Psoas muscle (tissue), 7 donors: ENCODE measurements at regions not wholly inside any gene's neighbourhood (a gene's known extent, or its start where the extent isn't known, plus 50 kb on each side); places are given as distances from the start of the nearest gene placed in this dataset.

Experiments used
- ATAC-seq, 4 donors: fragments of 200-7000 bp; cut with Tn5 transposase; one replicate each; pipeline ENCODE4 v1.9.1; 2020; ENCODE audit warnings: moderate library complexity in 3 of 4, mild to moderate bottlenecking in 2 of 4
- DNase-seq, 2 donors: peaks; one replicate each; pipeline ENCODE4 v3.0.0-alpha.2; 2020
- H3K27ac ChIP-seq: fragments of 200-600 bp; one replicate; pipeline ENCODE4 v1.8.0; 2022
- H3K27me3 ChIP-seq, 3 donors: fragments of 200-600 bp in 1 of 3; one replicate each; pipeline versions ENCODE4 v1.6.1 to v1.8.0; 2013 to 2022; ENCODE audit warnings: low read length in 2 of 3, mild to moderate bottlenecking in 2 of 3, moderate library complexity in 1 of 3; ENCODE audit not compliant: insufficient read depth in 3 of 3
- H3K36me3 ChIP-seq, 2 donors: fragments of 200-600 bp in 1 of 2; one replicate each; pipeline versions ENCODE4 v1.6.1 to v1.8.0; 2013 to 2022; ENCODE audit warnings: low read depth in 1 of 2, mild to moderate bottlenecking in 1 of 2, moderate library complexity in 1 of 2; ENCODE audit not compliant: insufficient read depth in 1 of 2
- H3K4me1 ChIP-seq: fragments of 200-600 bp; one replicate; pipeline ENCODE4 v1.8.0; 2022
- H3K4me3 ChIP-seq: fragments of 200-600 bp; one replicate; pipeline ENCODE4 v1.8.0; 2022; ENCODE audit warnings: mild to moderate bottlenecking
- H3K9me3 ChIP-seq: fragments of 200-600 bp; one replicate; pipeline ENCODE4 v1.8.0; 2022
- CTCF ChIP-seq: fragments of 200-600 bp; IDR thresholded peaks from one replicate; pipeline ENCODE4 v1.8.0; 2022; ENCODE audit warnings: antibody characterized with exemption
- WGBS, 3 donors: extraction: QIAGEN DNeasy Blood & Tissue Kit; methylation state at CpG; one replicate each; pipeline versions ENCODE4 v1.1.6 to v1.1.7; 2013; 5-methylcytosine and 5-hydroxymethylcytosine counted together
- intact Hi-C, 2 donors: fragments of 100-400 bp; cut with DNase I; formaldehyde crosslinking; loops; one replicate each; pipeline versions ENCODE4 v1.11.0 to v1.14.2; 2022
- donor health status: healthy with polysubstance abuse.
- donor health status: DM: no; HTN: no; CAD: no; lungs with moderate emphysema.
- donor health status: Bipolar disorder and iron deficiency.
- donor health status: healthy.
- donor health status: DM: yes; HTN: yes; CAD: no.
- donor health status: DM: no; HTN: no; CAD: no.
- donor health status: DM: yes; HTN: yes; CAD: no.

- WGBS, 3 donors = 86 to 95% (median 91%) methylated on average over 2 of the region's 2 CpGs
- Histone ChIP-seq H3K4me3 (no peak overlapping the region), H3K36me3 (no peaks in the 10 kb centered on the region), H3K27me3 (no peaks in the 10 kb centered on the region), H3K27ac (no peak overlapping the region), H3K4me1 (no peaks in the 10 kb centered on the region), H3K9me3 (no peaks in the 10 kb centered on the region)
- TF ChIP-seq CTCF = no peak
- ATAC-seq (no peak), DNase-seq (no peak)
- intact Hi-C loops = no loop called here
Observed at GRCh38 chr12:28065374-28065773, 92.8 kb upstream of the PTHLH start.

DNA sequence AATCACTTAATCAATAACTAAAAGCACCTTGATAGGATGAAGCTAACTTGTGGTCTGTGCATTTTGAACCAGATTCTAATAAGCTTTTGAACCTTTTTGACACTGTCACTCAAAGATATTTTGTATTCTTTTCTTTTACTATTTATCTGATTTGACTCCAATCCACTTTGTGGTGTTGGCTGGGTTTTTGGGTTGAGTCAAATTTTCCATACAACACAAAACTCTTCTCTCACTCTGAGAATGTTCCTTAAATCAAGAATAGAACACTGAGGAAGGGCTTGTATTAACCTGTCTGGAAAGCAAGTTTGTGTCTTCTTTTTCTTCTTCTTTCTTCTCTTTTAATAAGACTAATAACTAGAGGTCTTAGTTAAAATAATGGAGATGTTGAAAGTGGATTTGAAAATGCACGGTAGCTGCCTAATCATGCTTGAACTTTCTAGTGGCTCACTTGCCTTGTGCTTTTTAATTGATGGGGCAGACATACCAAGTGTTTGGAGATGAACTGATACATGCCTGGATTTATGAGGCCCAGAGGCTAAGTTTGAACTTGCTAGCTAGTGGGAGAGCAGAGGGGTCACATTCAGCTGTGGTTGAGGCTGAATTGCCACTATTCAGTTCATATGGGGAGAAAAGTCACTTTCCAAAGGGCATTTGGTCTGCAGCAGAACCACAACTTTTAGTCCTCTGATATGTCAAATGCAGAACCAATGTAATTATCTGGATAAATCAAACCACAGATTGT, 93.5 kb upstream of the PTHLH start:
- intact Hi-C loops = no loop called here
- WGBS, 3 donors = 46 to 71% (median 58%) methylated on average over 1 of the region's 1 CpG
- TF ChIP-seq CTCF = no peak
- H3K36me3 ChIP-seq = no peaks in the 10 kb centered on the region
- no peak overlapping the region for H3K27ac ChIP-seq
- DNase-seq = no peak
- H3K4me3 ChIP-seq = no peak overlapping the region
- no peak for ATAC-seq
- no peaks in the 10 kb centered on the region for H3K9me3 ChIP-seq
- no peaks in the 10 kb centered on the region for H3K4me1 ChIP-seq
- no peaks in the 10 kb centered on the region for H3K27me3 ChIP-seq

- ATAC-seq (no peak), DNase-seq (no peak)
- intact Hi-C loops = no loop called here
- Histone ChIP-seq H3K27ac (no peak overlapping the region), H3K4me1 (no peaks in the 10 kb centered on the region), H3K36me3 (no peaks in the 10 kb centered on the region), H3K9me3 (no peaks in the 10 kb centered on the region), H3K27me3 (no peaks in the 10 kb centered on the region), H3K4me3 (no peak overlapping the region)
- TF ChIP-seq CTCF = no peak
- 91 to 97% (median 96%) methylated on average over 1 of the region's 1 CpG for WGBS, 3 donors
Observed at GRCh38 chr12:28066879-28067278, 94.3 kb upstream of the PTHLH start.

DNA sequence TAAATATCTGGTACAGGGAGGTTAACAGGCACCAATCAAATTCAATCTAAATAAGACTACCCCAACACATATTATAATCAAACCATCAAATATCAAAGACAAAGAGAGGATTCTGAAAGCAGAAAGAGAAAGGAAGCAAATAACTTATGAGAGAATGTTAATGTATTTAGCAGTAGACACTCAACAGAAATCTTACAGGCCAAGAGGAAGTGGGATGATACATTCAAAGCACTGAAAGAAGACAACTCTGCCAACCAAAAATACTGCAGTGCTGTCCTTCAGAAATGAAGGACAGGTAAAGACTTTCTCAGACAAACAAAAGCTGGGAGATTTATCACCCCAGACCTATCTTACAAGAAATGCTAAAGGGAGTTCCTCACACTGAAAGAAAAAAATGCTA, 95.9 kb upstream of the PTHLH start:
- DNase-seq = no peak
- Histone ChIP-seq H3K4me3 (no peak overlapping the region), H3K36me3 (no peaks in the 10 kb centered on the region), H3K9me3 (no peaks in the 10 kb centered on the region), H3K4me1 (no peaks in the 10 kb centered on the region), H3K27me3 (no peaks in the 10 kb centered on the region), H3K27ac (no peak overlapping the region)
- no peak for ATAC-seq
- TF ChIP-seq CTCF = no peak
- intact Hi-C loops = no loop called here

DNA sequence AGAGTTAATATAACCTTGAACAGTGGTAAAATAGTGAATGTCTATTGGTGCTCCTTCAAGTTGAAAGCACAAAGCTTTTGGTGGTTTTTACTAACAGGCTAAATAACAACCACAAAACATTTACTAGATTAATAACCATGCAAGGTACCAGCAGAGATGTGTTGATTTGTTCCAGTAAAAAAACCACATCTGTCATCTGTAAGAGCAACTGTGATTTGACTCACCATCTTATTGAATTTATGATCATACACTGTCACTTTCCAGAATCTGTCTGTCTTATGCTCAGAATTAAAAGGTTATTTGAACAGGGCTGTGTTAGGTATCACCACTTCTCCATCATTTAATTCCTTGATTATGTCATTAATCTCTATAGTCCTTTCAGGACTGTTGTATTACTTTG, 107.0 kb upstream of the PTHLH start:
- intact Hi-C loops = no loop called here
- Histone ChIP-seq H3K36me3 (no peaks in the 10 kb centered on the region), H3K27ac (no peak overlapping the region), H3K27me3 (no peaks in the 10 kb centered on the region), H3K4me3 (no peak overlapping the region), H3K9me3 (peaks cover 4% of the 10 kb centered on the region), H3K4me1 (no peaks in the 10 kb centered on the region)
- no peak for TF ChIP-seq CTCF
- no peak for DNase-seq
- no peak for ATAC-seq
